ENCODE measurements at regions not wholly inside any gene's neighbourhood (a gene's known extent, or its start where the extent isn't known, plus 50 kb on each side); places are given as distances from the start of the nearest gene placed in this dataset.
"Not testable (repeated sequence)": the region's sequence is repeated elsewhere in the genome, so short reads cannot be mapped to it uniquely, and the experiment has no call there.

GRCh38 chr10:22824984-22825383, 102.9 kb upstream of the ARMC3 start:
- H3K4me1 ChIP-seq (ENCODE audit: control insufficient read depth, insufficient read depth, low read length) = no peaks in the 10 kb centered on the region
- H3K27ac ChIP-seq (ENCODE audit: extremely low read depth, low read depth, low read length) = no peak overlapping the region
- CTCF ChIA-PET = interaction anchor here (1.2 kb wide), 1 partner anchor 33 kb away, joined by 3 read pairs; no protein-coding TSS in a partner anchor
- H3K9me3 ChIP-seq (ENCODE audit: control insufficient read depth, insufficient read depth, low read depth, low read length) = no peaks in the 10 kb centered on the region
- POLR2A ChIA-PET = no interaction called here
- H3K36me3 ChIP-seq (ENCODE audit: control insufficient read depth in 2 of 2, insufficient read depth in 1 of 2, low read length in 2 of 2) = no peaks in the 10 kb centered on the region
- no peak overlapping the region for H3K4me3 ChIP-seq (ENCODE audit: low read depth, low read length)
- no peak for TF ChIP-seq ZNF433 (tag by site-specific recombination; IDR thresholded peaks at IDR 0.05; ENCODE audit: low read depth)
- TF ChIP-seq ZNF157 (tag by site-specific recombination; IDR thresholded peaks at IDR 0.05) = no peak

GRCh38 chr10:22824520-22824919, 103.3 kb upstream of the ARMC3 start:
- Histone ChIP-seq H3K9me3 (ENCODE audit: control insufficient read depth, insufficient read depth, low read depth, low read length) (no peaks in the 10 kb centered on the region), H3K27ac (ENCODE audit: extremely low read depth, low read depth, low read length) (no peak overlapping the region), H3K4me3 (ENCODE audit: low read depth, low read length) (no peak overlapping the region), H3K4me1 (ENCODE audit: control insufficient read depth, insufficient read depth, low read length) (no peaks in the 10 kb centered on the region), H3K36me3 (ENCODE audit: control insufficient read depth in 2 of 2, insufficient read depth in 1 of 2, low read length in 2 of 2) (no peaks in the 10 kb centered on the region)
- ChIA-PET POLR2A (no interaction called here), CTCF (interaction anchor here (1.2 kb wide), 1 partner anchor 33 kb away, joined by 3 read pairs; no protein-coding TSS in a partner anchor)
- TF ChIP-seq PBX3 (CRISPR knock-in tag; IDR thresholded peaks at IDR 0.05) = no peak
- TF ChIP-seq ZBTB8A (tag by site-specific recombination; IDR thresholded peaks at IDR 0.05) = no peak
- TF ChIP-seq ATF2 (tag by site-specific recombination; IDR thresholded peaks at IDR 0.05; ENCODE audit: low read depth) = no peak
- TF ChIP-seq ZNF404 (tag by site-specific recombination; IDR thresholded peaks at IDR 0.05) = no peak
- TF ChIP-seq ZFHX2 (tag by site-specific recombination; conservative IDR thresholded peaks at IDR 0.05) = no peak

- Histone ChIP-seq H3K4me1 (ENCODE audit: control insufficient read depth, insufficient read depth, low read length) (no peaks in the 10 kb centered on the region), H3K27ac (ENCODE audit: extremely low read depth, low read depth, low read length) (no peak overlapping the region), H3K36me3 (ENCODE audit: control insufficient read depth in 2 of 2, insufficient read depth in 1 of 2, low read length in 2 of 2) (no peaks in the 10 kb centered on the region), H3K9me3 (ENCODE audit: control insufficient read depth, insufficient read depth, low read depth, low read length) (no peaks in the 10 kb centered on the region), H3K4me3 (ENCODE audit: low read depth, low read length) (no peak overlapping the region)
- ChIA-PET POLR2A (no interaction called here), CTCF (interaction anchor here (0.6 to 1.9 kb wide), 3 partner anchors 50 to 166 kb away, joined by 3 to 5 read pairs (median 3); no protein-coding TSS in a partner anchor)
- TF ChIP-seq REPIN1 (tag by site-specific recombination; IDR thresholded peaks at IDR 0.05; ENCODE audit: low read depth) = no peak
- peak; percentile 27; the same call in 1 of the 2 replicates for TF ChIP-seq PRDM6 (tag by site-specific recombination; IDR thresholded peaks at IDR 0.05)
Measured at GRCh38 chr10:22823109-22823508, 104.7 kb upstream of the ARMC3 start.

- CTCF ChIA-PET = interaction anchor here (1.9 kb wide), 1 partner anchor 167 kb away, joined by 5 read pairs; no protein-coding TSS in a partner anchor
- H3K27ac ChIP-seq (ENCODE audit: extremely low read depth, low read depth, low read length); POLR2A ChIA-PET: not testable (repeated sequence)
- TF ChIP-seq ZNF530 (tag by site-specific recombination; IDR thresholded peaks at IDR 0.05; ENCODE audit: low read depth) (0 out of 2 replicates have a peak, but pooled peaks have one; percentile 67), ZNF433 (tag by site-specific recombination; IDR thresholded peaks at IDR 0.05; ENCODE audit: low read depth) (peak; percentile 82; the same call in 1 of the 2 replicates), ZNF292 (tag by site-specific recombination; IDR thresholded peaks at IDR 0.05; ENCODE audit: borderline replicate concordance, low read depth) (peak; percentile 77; the same call in 1 of the 2 replicates), ZNF791 (tag by site-specific recombination; IDR thresholded peaks at IDR 0.05) (peak; percentile 69; the same call in 1 of the 2 replicates), ZNF266 (tag by site-specific recombination; IDR thresholded peaks at IDR 0.05; ENCODE audit: low read depth) (peak; percentile 93), ZBTB11 (tag by site-specific recombination; conservative IDR thresholded peaks at IDR 0.05; ENCODE audit: low read depth) (peak; percentile 84), ZNF138 (tag by site-specific recombination; IDR thresholded peaks at IDR 0.05; ENCODE audit: borderline replicate concordance) (peak; percentile 85; the same call in 1 of the 2 replicates), ZNF529 (tag by site-specific recombination; IDR thresholded peaks at IDR 0.05; ENCODE audit: insufficient replicate concordance) (peak; percentile 18), ZNF558 (tag by site-specific recombination; IDR thresholded peaks at IDR 0.05) (peak; percentile 73; the same call in 1 of the 2 replicates), ZNF664 (tag by site-specific recombination; IDR thresholded peaks at IDR 0.05) (0 out of 2 replicates have a peak, but pooled peaks have one; percentile 52), ZNF580 (tag by site-specific recombination; IDR thresholded peaks at IDR 0.05) (0 out of 2 replicates have a peak, but pooled peaks have one; percentile 29)
Measured at GRCh38 chr10:22821921-22822320, 105.9 kb upstream of the ARMC3 start.

More at GRCh38 chr10:22821921-22822320, 105.9 kb upstream of the ARMC3 start:
- not testable (repeated sequence) for H3K4me1 ChIP-seq (ENCODE audit: control insufficient read depth, insufficient read depth, low read length); H3K36me3 ChIP-seq (ENCODE audit: control insufficient read depth in 2 of 2, insufficient read depth in 1 of 2, low read length in 2 of 2); H3K9me3 ChIP-seq (ENCODE audit: control insufficient read depth, insufficient read depth, low read depth, low read length); H3K4me3 ChIP-seq (ENCODE audit: low read depth, low read length)

Measured in HEK293 (cell line).